ENCODE measurements at regions not wholly inside any gene's neighbourhood (a gene's known extent, or its start where the extent isn't known, plus 50 kb on each side); places are given as distances from the start of the nearest gene placed in this dataset.

DNA sequence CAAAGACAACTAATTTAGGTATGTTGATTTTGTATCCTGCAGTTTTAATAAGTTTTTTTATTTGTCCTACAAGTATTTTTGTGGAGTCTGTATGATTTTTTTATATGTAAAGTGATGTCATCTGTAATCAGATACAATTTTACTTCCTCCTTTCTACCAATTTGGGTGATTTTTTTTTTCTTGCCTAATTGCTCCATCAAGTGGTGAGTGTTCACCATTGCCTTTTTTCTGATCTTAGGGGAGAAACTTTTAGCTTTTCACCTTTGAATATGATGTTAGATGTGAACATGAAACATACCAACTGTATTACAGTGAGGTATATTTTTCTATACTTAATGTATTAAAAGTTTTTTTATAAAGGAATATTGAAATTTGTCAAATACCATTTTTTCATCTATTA, 362.3 kb downstream of the PABPC4L start:
- DNase-seq (no peak), ATAC-seq (no peak)
- no peak overlapping the region for H3K4me3 ChIP-seq
- no peak overlapping the region for H3K27ac ChIP-seq
- TF ChIP-seq, protein P1, sequence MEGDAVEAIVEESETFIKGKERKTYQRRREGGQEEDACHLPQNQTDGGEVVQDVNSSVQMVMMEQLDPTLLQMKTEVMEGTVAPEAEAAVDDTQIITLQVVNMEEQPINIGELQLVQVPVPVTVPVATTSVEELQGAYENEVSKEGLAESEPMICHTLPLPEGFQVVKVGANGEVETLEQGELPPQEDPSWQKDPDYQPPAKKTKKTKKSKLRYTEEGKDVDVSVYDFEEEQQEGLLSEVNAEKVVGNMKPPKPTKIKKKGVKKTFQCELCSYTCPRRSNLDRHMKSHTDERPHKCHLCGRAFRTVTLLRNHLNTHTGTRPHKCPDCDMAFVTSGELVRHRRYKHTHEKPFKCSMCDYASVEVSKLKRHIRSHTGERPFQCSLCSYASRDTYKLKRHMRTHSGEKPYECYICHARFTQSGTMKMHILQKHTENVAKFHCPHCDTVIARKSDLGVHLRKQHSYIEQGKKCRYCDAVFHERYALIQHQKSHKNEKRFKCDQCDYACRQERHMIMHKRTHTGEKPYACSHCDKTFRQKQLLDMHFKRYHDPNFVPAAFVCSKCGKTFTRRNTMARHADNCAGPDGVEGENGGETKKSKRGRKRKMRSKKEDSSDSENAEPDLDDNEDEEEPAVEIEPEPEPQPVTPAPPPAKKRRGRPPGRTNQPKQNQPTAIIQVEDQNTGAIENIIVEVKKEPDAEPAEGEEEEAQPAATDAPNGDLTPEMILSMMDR (IDR thresholded peaks at IDR 0.05), result no peak
- no peaks in the 10 kb centered on the region for H3K4me1 ChIP-seq
- H3K36me3 ChIP-seq (ENCODE audit: insufficient read depth in 1 of 2, low read depth in 1 of 2), result no peaks in the 10 kb centered on the region
- intact Hi-C loops (cut with DNase I), result no loop called here
- H3K27me3 ChIP-seq (ENCODE audit: insufficient read depth in 3 of 3, low read length in 2 of 3), result no peaks in the 10 kb centered on the region
- peaks cover 21% of the 10 kb centered on the region for H3K9me3 ChIP-seq

- 71 to 89% (median 86%) methylated on average over 3 of the region's 3 CpGs for WGBS, 3 donors
- DNase-seq, result no peak
Measured at GRCh38 chr4:133823177-133823576, 378.4 kb downstream of the PABPC4L start.

DNA sequence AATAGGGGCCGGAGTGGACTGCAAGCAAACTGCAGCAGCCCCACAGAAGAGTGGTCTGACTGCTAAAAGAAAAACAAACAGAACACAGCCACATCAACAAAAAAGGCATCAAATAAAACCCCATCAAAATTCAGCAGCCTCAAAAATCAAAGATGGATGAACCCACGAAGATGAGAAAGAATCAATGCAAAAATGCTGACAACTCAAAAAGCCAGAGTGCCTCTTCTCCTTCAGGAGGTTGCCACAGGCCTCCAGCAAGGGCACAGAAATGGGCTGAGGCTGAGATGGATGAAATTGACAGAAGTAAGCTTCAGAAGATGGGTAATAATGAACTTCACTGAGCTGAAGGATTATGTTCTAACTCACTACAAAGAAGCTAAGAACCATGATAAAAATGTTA, 388.6 kb downstream of the PABPC4L start:
- no peaks in the 10 kb centered on the region for H3K27me3 ChIP-seq (ENCODE audit: insufficient read depth in 3 of 3, low read length in 2 of 3)
- 55 to 78% (median 62%) methylated on average over 2 of the region's 2 CpGs for WGBS, 3 donors
- TF ChIP-seq, protein P1 (IDR thresholded peaks at IDR 0.05), result no peak
- ATAC-seq, result no peak
- H3K4me1 ChIP-seq, result no peaks in the 10 kb centered on the region
- intact Hi-C loops (cut with DNase I), result no loop called here
- H3K27ac ChIP-seq, result no peak overlapping the region
- no peaks in the 10 kb centered on the region for H3K36me3 ChIP-seq (ENCODE audit: insufficient read depth in 1 of 2, low read depth in 1 of 2)
- H3K4me3 ChIP-seq, result no peak overlapping the region
- no peak for DNase-seq
- no peaks in the 10 kb centered on the region for H3K9me3 ChIP-seq

More at GRCh38 chr4:133823177-133823576, 378.4 kb downstream of the PABPC4L start:
- no peak overlapping the region for H3K27ac ChIP-seq
- intact Hi-C loops (cut with DNase I), result no loop called here
- H3K4me3 ChIP-seq, result no peak overlapping the region
- H3K4me1 ChIP-seq, result no peaks in the 10 kb centered on the region
- H3K27me3 ChIP-seq (ENCODE audit: insufficient read depth in 3 of 3, low read length in 2 of 3), result no peaks in the 10 kb centered on the region
- no peaks in the 10 kb centered on the region for H3K9me3 ChIP-seq
- no peak for ATAC-seq
- no peaks in the 10 kb centered on the region for H3K36me3 ChIP-seq (ENCODE audit: insufficient read depth in 1 of 2, low read depth in 1 of 2)
- TF ChIP-seq, protein P1 (IDR thresholded peaks at IDR 0.05), result no peak

- Histone ChIP-seq H3K27ac (no peak overlapping the region), H3K4me1 (no peaks in the 10 kb centered on the region), H3K36me3 (ENCODE audit: insufficient read depth in 1 of 2, low read depth in 1 of 2) (no peaks in the 10 kb centered on the region), H3K27me3 (ENCODE audit: insufficient read depth in 3 of 3, low read length in 2 of 3) (no peaks in the 10 kb centered on the region), H3K9me3 (no peaks in the 10 kb centered on the region), H3K4me3 (no peak overlapping the region)
- ATAC-seq (no peak), DNase-seq (no peak)
- intact Hi-C loops (cut with DNase I), result no loop called here
- TF ChIP-seq, protein P1 (IDR thresholded peaks at IDR 0.05), result no peak
Measured at GRCh38 chr4:133812236-133812635, 389.4 kb downstream of the PABPC4L start.

- DNase-seq, result no peak
- intact Hi-C loops (cut with DNase I), result no loop called here
- 47 to 67% (median 51%) methylated on average over 3 of the region's 3 CpGs for WGBS, 3 donors
- H3K27me3 ChIP-seq (ENCODE audit: insufficient read depth in 3 of 3, low read length in 2 of 3), result no peaks in the 10 kb centered on the region
- ATAC-seq, result no peak
- no peak overlapping the region for H3K4me3 ChIP-seq
- H3K27ac ChIP-seq, result no peak overlapping the region
- H3K9me3 ChIP-seq, result no peaks in the 10 kb centered on the region
- H3K36me3 ChIP-seq (ENCODE audit: insufficient read depth in 1 of 2, low read depth in 1 of 2), result no peaks in the 10 kb centered on the region
- TF ChIP-seq, protein P1 (IDR thresholded peaks at IDR 0.05), result no peak
- H3K4me1 ChIP-seq, result no peaks in the 10 kb centered on the region
Measured at GRCh38 chr4:133808151-133808550, 393.4 kb downstream of the PABPC4L start.
